Natural killer cell (primary cell): ENCODE measurements at regions not wholly inside any gene's neighbourhood (a gene's known extent, or its start where the extent isn't known, plus 50 kb on each side); places are given as distances from the start of the nearest gene placed in this dataset.

ENCODE experiments used
- ATAC-seq, 3 donors: fragments of 150-1000 bp in 2 of 3; fragments of 200-7000 bp in 1 of 3; cut with Tn5 transposase; 1 replicate in 1 of 3; 2 replicates in 2 of 3; pipeline ENCODE4 v1.10.0; 2021; ENCODE audit warnings: mild to moderate bottlenecking in 2 of 3, moderate library complexity in 2 of 3
- DNase-seq, 2 donors: peaks; one replicate each; pipeline versions ENCODE4 v3.0.0 to v3.0.0-alpha.2; 2013 to 2021; ENCODE audit warnings: mixed read lengths in 1 of 2
- H3K27ac ChIP-seq: one replicate; pipeline ENCODE4 v1.5.1; 2013; ENCODE audit warnings: mild to moderate bottlenecking, low read length
- H3K27me3 ChIP-seq: one replicate; pipeline ENCODE4 v1.6.1; 2013; ENCODE audit warnings: low read length; ENCODE audit not compliant: control insufficient read depth, insufficient read depth
- H3K36me3 ChIP-seq: one replicate; pipeline ENCODE4 v1.6.1; 2013; ENCODE audit warnings: low read length; ENCODE audit not compliant: control insufficient read depth, insufficient read depth
- H3K4me1 ChIP-seq: one replicate; pipeline ENCODE4 v1.6.1; 2013; ENCODE audit warnings: low read length; ENCODE audit not compliant: control insufficient read depth, insufficient read depth
- H3K4me3 ChIP-seq: one replicate; pipeline ENCODE4 v1.5.1; 2013; ENCODE audit warnings: low read length
- H3K9me3 ChIP-seq: one replicate; pipeline ENCODE4 v1.6.1; 2013; ENCODE audit warnings: low read length; ENCODE audit not compliant: control insufficient read depth, insufficient read depth
- H3K27ac Mint-ChIP-seq, 2 donors: one replicate each; pipeline ENCODE4 v1.8.0; 2022; ENCODE audit warnings: mild to moderate bottlenecking in 2 of 2, mixed read lengths in 2 of 2, moderate library complexity in 1 of 2
- H3K27me3 Mint-ChIP-seq, 2 donors: one replicate each; pipeline ENCODE4 v1.8.0; 2022; ENCODE audit warnings: low read depth in 2 of 2, mixed read lengths in 2 of 2
- H3K36me3 Mint-ChIP-seq: one replicate; pipeline ENCODE4 v1.8.0; 2022; ENCODE audit warnings: mixed read lengths
- H3K4me1 Mint-ChIP-seq, 2 donors: one replicate each; pipeline ENCODE4 v1.8.0; 2022; ENCODE audit warnings: mixed read lengths in 2 of 2
- H3K4me3 Mint-ChIP-seq: one replicate; pipeline ENCODE4 v1.8.0; 2022; ENCODE audit warnings: mild to moderate bottlenecking, moderate library complexity, mixed read lengths
- H3K9me3 Mint-ChIP-seq, 2 donors: one replicate each; pipeline ENCODE4 v1.8.0; 2022; ENCODE audit warnings: mixed read lengths in 2 of 2
- WGBS: methylation state at CpG from one replicate; pipeline ENCODE4 v1.1.7; 2013; ENCODE audit warnings: missing lambda C conversion rate; ENCODE audit not compliant: insufficient coverage; 5-methylcytosine and 5-hydroxymethylcytosine counted together
- intact Hi-C: fragments of 100-400 bp; cut with micrococcal nuclease; formaldehyde crosslinking; loops from one replicate; pipeline ENCODE4 v1.14.2; 2022
- TF ChIP-seq, protein P1 (sequence below): fragments of 200-600 bp; IDR thresholded peaks from one replicate; pipeline ENCODE4 v1.8.0; 2022; ENCODE audit warnings: antibody characterized with exemption

DNA sequence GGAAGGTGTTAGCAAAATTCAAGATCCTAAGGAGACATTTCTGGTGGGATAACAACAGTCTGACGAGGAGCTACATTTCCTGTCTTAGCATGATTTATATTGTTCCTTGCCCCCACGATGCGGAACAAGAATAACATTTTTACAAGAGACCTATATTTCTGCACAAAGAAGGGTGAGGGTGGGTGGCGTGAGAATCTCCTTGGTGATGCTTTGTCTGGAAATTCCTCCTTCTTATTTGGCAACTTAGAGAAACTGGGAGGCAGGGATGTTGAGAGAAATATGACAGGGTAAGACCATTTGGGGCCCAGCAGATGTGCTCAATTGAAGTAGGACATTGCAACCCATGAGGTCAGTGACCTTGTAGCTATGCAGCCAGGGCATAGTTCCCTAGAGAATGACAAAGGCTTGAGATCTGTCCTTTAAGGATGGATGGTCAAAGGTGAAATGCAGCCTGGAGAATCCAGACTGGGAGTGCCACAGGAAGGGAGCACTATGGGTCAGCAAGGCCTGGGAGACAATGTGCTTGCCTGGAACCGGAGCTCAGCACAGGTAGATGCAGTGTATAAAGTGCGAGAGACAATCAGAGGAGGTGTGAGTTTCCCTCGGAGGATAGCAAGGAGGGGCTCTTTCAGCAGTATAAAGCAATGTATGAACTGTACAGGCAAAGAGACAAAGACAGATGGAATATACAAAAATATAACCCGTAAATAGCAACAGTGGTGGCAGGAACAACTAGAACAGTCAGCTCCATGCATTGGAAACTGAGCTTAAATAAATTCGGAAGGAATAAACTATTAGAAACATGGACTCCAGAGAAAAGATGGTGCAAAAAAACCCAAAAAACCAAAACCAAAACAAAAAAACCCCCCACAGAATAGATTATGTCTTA is 317.6 kb upstream of the TBL1XR1 start:
- Histone ChIP-seq H3K4me3 (no peak overlapping the region), H3K27ac (no peak overlapping the region), H3K27me3 (no peaks in the 10 kb centered on the region), H3K36me3 (no peaks in the 10 kb centered on the region), H3K9me3 (no peaks in the 10 kb centered on the region), H3K4me1 (no peaks in the 10 kb centered on the region)
- no peak overlapping the region for H3K27ac Mint-ChIP-seq
- no peak overlapping the region for H3K4me3 Mint-ChIP-seq
- no peaks in the 10 kb centered on the region for H3K9me3 Mint-ChIP-seq
- DNase-seq (no peak), ATAC-seq (no peak)
- no peaks in the 10 kb centered on the region for H3K36me3 Mint-ChIP-seq
- peaks cover 0 to 11% of the 10 kb centered on the region in 2 donors for H3K4me1 Mint-ChIP-seq
- no peaks in the 10 kb centered on the region for H3K27me3 Mint-ChIP-seq
- intact Hi-C loops = no loop called here
- WGBS = 97% methylated on average over 7 of the region's 9 CpGs
- TF ChIP-seq, protein P1, sequence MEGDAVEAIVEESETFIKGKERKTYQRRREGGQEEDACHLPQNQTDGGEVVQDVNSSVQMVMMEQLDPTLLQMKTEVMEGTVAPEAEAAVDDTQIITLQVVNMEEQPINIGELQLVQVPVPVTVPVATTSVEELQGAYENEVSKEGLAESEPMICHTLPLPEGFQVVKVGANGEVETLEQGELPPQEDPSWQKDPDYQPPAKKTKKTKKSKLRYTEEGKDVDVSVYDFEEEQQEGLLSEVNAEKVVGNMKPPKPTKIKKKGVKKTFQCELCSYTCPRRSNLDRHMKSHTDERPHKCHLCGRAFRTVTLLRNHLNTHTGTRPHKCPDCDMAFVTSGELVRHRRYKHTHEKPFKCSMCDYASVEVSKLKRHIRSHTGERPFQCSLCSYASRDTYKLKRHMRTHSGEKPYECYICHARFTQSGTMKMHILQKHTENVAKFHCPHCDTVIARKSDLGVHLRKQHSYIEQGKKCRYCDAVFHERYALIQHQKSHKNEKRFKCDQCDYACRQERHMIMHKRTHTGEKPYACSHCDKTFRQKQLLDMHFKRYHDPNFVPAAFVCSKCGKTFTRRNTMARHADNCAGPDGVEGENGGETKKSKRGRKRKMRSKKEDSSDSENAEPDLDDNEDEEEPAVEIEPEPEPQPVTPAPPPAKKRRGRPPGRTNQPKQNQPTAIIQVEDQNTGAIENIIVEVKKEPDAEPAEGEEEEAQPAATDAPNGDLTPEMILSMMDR = no peak

DNA sequence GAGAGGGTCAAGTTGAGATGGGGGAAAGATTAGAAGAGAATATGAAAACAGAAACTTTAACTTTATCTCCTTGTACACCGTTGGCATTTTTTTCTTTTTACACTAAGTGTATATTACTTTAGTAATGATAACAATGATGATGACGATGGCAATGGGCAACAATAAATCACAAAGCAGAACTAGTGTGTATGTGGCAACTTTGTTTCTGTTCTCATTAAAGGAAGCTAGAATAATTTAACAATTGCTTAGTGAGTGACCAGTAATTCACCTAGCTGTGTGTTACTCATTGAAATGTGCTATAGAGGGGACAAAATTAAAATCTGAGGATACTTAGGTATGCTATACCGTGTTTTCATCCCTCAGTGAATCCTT is 318.5 kb upstream of the TBL1XR1 start:
- WGBS = 91% methylated on average over 2 of the region's 3 CpGs

DNA sequence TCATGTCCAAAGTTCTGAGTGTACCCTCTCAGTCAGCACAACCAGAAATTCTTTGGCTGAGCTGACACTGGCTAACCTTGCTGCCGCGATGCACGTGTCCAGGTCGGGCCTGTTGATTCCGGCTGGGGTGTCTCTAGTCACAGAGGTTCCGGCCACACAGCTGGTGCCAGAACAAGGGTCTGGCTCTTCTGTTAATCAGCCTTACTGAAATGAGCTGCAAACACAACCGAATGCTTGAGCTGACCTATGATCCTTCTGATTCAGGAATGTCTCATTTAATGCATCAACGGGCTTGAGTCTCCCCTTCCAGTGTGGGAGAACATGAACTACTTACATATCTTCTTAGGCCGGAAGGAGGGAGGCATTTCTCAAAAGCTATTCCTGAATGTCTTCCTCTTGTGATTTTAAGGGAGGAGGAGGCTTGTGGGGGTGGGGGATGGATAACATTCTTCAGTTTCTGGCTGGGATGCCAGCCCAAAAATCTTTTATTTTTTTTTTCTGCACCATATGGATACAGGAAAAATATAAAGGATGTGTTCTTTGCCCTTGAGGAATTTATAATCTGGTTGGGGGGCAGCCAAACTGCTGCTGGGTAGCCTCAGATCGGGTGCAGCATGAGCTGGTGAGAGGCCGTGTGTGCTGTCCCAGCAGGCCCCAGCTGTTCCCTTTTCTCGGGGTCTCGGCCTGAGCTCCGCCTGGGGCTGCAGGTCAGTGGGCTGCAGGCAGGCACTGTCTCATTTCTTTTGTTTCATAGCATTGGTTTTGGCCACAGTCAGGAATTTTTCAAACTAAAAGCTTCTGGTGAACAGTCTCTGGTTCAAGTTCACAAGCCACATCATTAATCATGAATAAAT is 319.1 kb upstream of the TBL1XR1 start:
- intact Hi-C loops = no loop called here
- Histone ChIP-seq H3K4me1 (no peaks in the 10 kb centered on the region), H3K27me3 (no peaks in the 10 kb centered on the region), H3K36me3 (no peaks in the 10 kb centered on the region), H3K27ac (no peak overlapping the region), H3K4me3 (no peak overlapping the region), H3K9me3 (no peaks in the 10 kb centered on the region)
- TF ChIP-seq, protein P1 = no peak
- ATAC-seq (no peak), DNase-seq (no peak)
- H3K36me3 Mint-ChIP-seq = no peaks in the 10 kb centered on the region
- no peak overlapping the region for H3K4me3 Mint-ChIP-seq
- WGBS = 95% methylated on average over 13 of the region's 14 CpGs
- no peak overlapping the region for H3K27ac Mint-ChIP-seq
- no peaks in the 10 kb centered on the region for H3K9me3 Mint-ChIP-seq
- peaks cover 0 to 11% of the 10 kb centered on the region in 2 donors for H3K4me1 Mint-ChIP-seq
- no peaks in the 10 kb centered on the region for H3K27me3 Mint-ChIP-seq

More for the DNA sequence above, 318.5 kb upstream of the TBL1XR1 start:
- Mint-ChIP-seq H3K4me3 (no peak overlapping the region), H3K36me3 (no peaks in the 10 kb centered on the region), H3K27me3 (no peaks in the 10 kb centered on the region), H3K4me1 (peaks cover 0 to 11% of the 10 kb centered on the region in 2 donors), H3K27ac (no peak overlapping the region), H3K9me3 (no peaks in the 10 kb centered on the region)
- Histone ChIP-seq H3K4me1 (no peaks in the 10 kb centered on the region), H3K9me3 (no peaks in the 10 kb centered on the region), H3K27ac (no peak overlapping the region), H3K27me3 (no peaks in the 10 kb centered on the region), H3K36me3 (no peaks in the 10 kb centered on the region), H3K4me3 (no peak overlapping the region)
- DNase-seq (no peak), ATAC-seq (no peak)
- intact Hi-C loops = no loop called here
- TF ChIP-seq, protein P1 = no peak
